H1 (cell line): ENCODE measurements at regions not wholly inside any gene's neighbourhood (a gene's known extent, or its start where the extent isn't known, plus 50 kb on each side); places are given as distances from the start of the nearest gene placed in this dataset.

Source experiments
- CTCF ChIA-PET: fragments of 300-600 bp; sonication (Branson Sonifier 250); formaldehyde crosslinking; loops from one replicate; lab custom pipeline; 2021; ENCODE audit not compliant: partially characterized antibody; lab: Charles Lee
- POLR2A ChIA-PET: fragments of 300-600 bp; sonication (Branson Sonifier 250); formaldehyde crosslinking; loops from one replicate; lab custom pipeline; 2021; ENCODE audit warnings: inconsistent platforms; ENCODE audit not compliant: partially characterized antibody; lab: Charles Lee
- DNase-seq, 2 experiments: peaks; one replicate each; pipeline versions ENCODE4 v3.0.0 to v3.0.0-alpha.2; 2010 to 2022; ENCODE audit warnings: low spot score in 2 of 2, low read depth in 1 of 2, mixed read lengths in 1 of 2
- FAIRE-seq: peaks from 2 replicates; lab custom pipeline; 2011; peaks lifted over from hg19 to GRCh38; lab: Jason Lieb, UNC
- H2AFZ ChIP-seq: 2 replicates; pipeline ENCODE4 v1.8.1; 2012; ENCODE audit warnings: low read length, inconsistent platforms
- H2AK5ac ChIP-seq: 2 replicates; pipeline ENCODE4 v1.6.1; 2013; ENCODE audit warnings: low read depth, low read length
- H2BK120ac ChIP-seq: replicated peaks from 2 replicates; pipeline ENCODE3; 2013; ENCODE audit warnings: low read depth, low read length, inconsistent platforms
- H2BK12ac ChIP-seq: 2 replicates; pipeline ENCODE4 v1.6.1; 2013; ENCODE audit warnings: low read depth, low read length
- H2BK15ac ChIP-seq: 2 replicates; pipeline ENCODE4 v1.6.1; 2013; ENCODE audit warnings: low read length
- H2BK20ac ChIP-seq: 2 replicates; pipeline ENCODE4 v1.6.1; 2013; ENCODE audit warnings: low read length
- H2BK5ac ChIP-seq: 2 replicates; pipeline ENCODE4 v1.6.1; 2013; ENCODE audit warnings: low read depth, low read length
- H3K14ac ChIP-seq: 2 replicates; pipeline ENCODE4 v1.6.1; 2013; ENCODE audit warnings: inconsistent platforms; ENCODE audit not compliant: insufficient read length
- H3K18ac ChIP-seq: 2 replicates; pipeline ENCODE4 v1.6.1; 2013; ENCODE audit warnings: low read length; ENCODE audit errors: extremely low read depth
- H3K23ac ChIP-seq: 2 replicates; pipeline ENCODE4 v1.6.1; 2013; ENCODE audit warnings: inconsistent platforms; ENCODE audit not compliant: insufficient read length
- H3K23me2 ChIP-seq: 2 replicates; pipeline ENCODE4 v1.6.1; 2013; ENCODE audit warnings: low read depth, low read length
- H3K27ac ChIP-seq: 2 replicates; pipeline ENCODE4 v1.6.1; 2011; ENCODE audit warnings: low read depth, low read length, inconsistent platforms
- H3K27me3 ChIP-seq, 4 experiments: replicated peaks in 1 of 4; 1 replicate in 1 of 4; 2 replicates in 3 of 4; pipeline versions ENCODE4 v1.6.1 to v1.8.1; 2011 to 2013; ENCODE audit warnings: low read length in 3 of 4, mild to moderate bottlenecking in 3 of 4, inconsistent platforms in 2 of 4, mixed read lengths in 2 of 4, moderate library complexity in 1 of 4; ENCODE audit not compliant: control insufficient read depth in 3 of 4, insufficient read depth in 3 of 4; ENCODE audit errors: extremely low read depth in 1 of 4
- H3K36me3 ChIP-seq, 4 experiments: 2 replicates each; pipeline versions ENCODE4 v1.6.1 to v1.8.1; 2011 to 2013; ENCODE audit warnings: mild to moderate bottlenecking in 4 of 4, low read length in 3 of 4, moderate library complexity in 2 of 4, control low read depth in 1 of 4, inconsistent platforms in 1 of 4; ENCODE audit not compliant: insufficient read depth in 4 of 4, control insufficient read depth in 2 of 4
- H3K4ac ChIP-seq: replicated peaks from 2 replicates; pipeline ENCODE3; 2013; ENCODE audit warnings: low read length, low read depth, mixed read lengths, inconsistent platforms; ENCODE audit not compliant: insufficient read length
- H3K4me1 ChIP-seq, 4 experiments: replicated peaks in 1 of 4; 1 replicate in 1 of 4; 2 replicates in 3 of 4; pipeline versions ENCODE4 v1.6.1 to v1.8.1; 2011 to 2013; ENCODE audit warnings: low read length in 3 of 4, inconsistent platforms in 2 of 4, mixed read lengths in 1 of 4; ENCODE audit not compliant: insufficient read depth in 4 of 4, control insufficient read depth in 3 of 4
- H3K4me2 ChIP-seq, 2 experiments: 2 replicates each; pipeline versions ENCODE4 v1.6.1 to v1.8.1; 2011 to 2013; ENCODE audit warnings: low read depth in 2 of 2, low read length in 2 of 2, control low read depth in 1 of 2, inconsistent platforms in 1 of 2, mild to moderate bottlenecking in 1 of 2; ENCODE audit not compliant: insufficient read depth in 1 of 2
- H3K4me3 ChIP-seq, 4 experiments: fragments of 200-600, 300-600 bp in 1 of 4; sonication (generic), shearing (Covaris generic), sonication (Bioruptor Twin) in 1 of 4; 2 replicates each; pipeline versions ENCODE4 v1.5.1 to v1.8.1; 2011 to 2016; ENCODE audit warnings: low read length in 4 of 4, low read depth in 3 of 4, control low read depth in 2 of 4, inconsistent platforms in 2 of 4, mild to moderate bottlenecking in 2 of 4, mixed read lengths in 1 of 4, moderate library complexity in 1 of 4; ENCODE audit not compliant: insufficient read depth in 2 of 4; ENCODE audit errors: extremely low read depth in 1 of 4
- H3K56ac ChIP-seq: replicated peaks from 2 replicates; pipeline ENCODE3; 2013; ENCODE audit warnings: low read depth, mild to moderate bottlenecking, mixed read lengths, low read length, inconsistent platforms; ENCODE audit not compliant: insufficient read length
- H3K79me1 ChIP-seq: 2 replicates; pipeline ENCODE4 v1.6.1; 2013; ENCODE audit warnings: low read depth, low read length, control low read depth
- H3K79me2 ChIP-seq, 2 experiments: 2 replicates each; pipeline versions ENCODE4 v1.6.1 to v1.8.1; 2012 to 2013; ENCODE audit warnings: low read length in 2 of 2, mild to moderate bottlenecking in 2 of 2, inconsistent platforms in 1 of 2; ENCODE audit not compliant: insufficient read depth in 2 of 2, control insufficient read depth in 1 of 2
- H3K9ac ChIP-seq, 4 experiments: replicated peaks in 1 of 4; 1 replicate in 1 of 4; 2 replicates in 3 of 4; pipeline versions ENCODE4 v1.6.1 to v1.8.1; 2011 to 2013; ENCODE audit warnings: low read depth in 3 of 4, low read length in 3 of 4, control low read depth in 2 of 4, mild to moderate bottlenecking in 2 of 4, moderate library complexity in 2 of 4, inconsistent platforms in 1 of 4; ENCODE audit errors: extremely low read depth in 1 of 4
- H3K9me3 ChIP-seq, 2 experiments: 2 replicates each; pipeline versions ENCODE4 v1.6.1 to v1.8.1; 2012 to 2013; ENCODE audit warnings: mild to moderate bottlenecking in 2 of 2, moderate library complexity in 2 of 2, control low read depth in 1 of 2, inconsistent platforms in 1 of 2, low read depth in 1 of 2, low read length in 1 of 2, mixed read lengths in 1 of 2; ENCODE audit not compliant: insufficient read depth in 2 of 2
- H4K20me1 ChIP-seq, 2 experiments: replicated peaks in 1 of 2; 2 replicates each; pipeline versions ENCODE3 to v1.8.1; 2011 to 2013; ENCODE audit warnings: inconsistent platforms in 2 of 2, low read length in 2 of 2, mild to moderate bottlenecking in 1 of 2; ENCODE audit not compliant: insufficient read depth in 2 of 2, control insufficient read depth in 1 of 2
- H4K5ac ChIP-seq: 2 replicates; pipeline ENCODE4 v1.6.1; 2013; ENCODE audit warnings: low read length, low read depth, mixed read lengths, inconsistent platforms; ENCODE audit not compliant: insufficient read length
- H4K8ac ChIP-seq: 2 replicates; pipeline ENCODE4 v1.8.0; 2013; ENCODE audit warnings: mild to moderate bottlenecking, moderate library complexity, low read length, inconsistent platforms; ENCODE audit not compliant: insufficient read depth; ENCODE audit errors: extremely low read depth
- H4K91ac ChIP-seq: replicated peaks from 2 replicates; pipeline ENCODE3; 2013; ENCODE audit warnings: low read length, mixed read lengths, inconsistent platforms; ENCODE audit not compliant: insufficient read length
- ASH2L ChIP-seq: fragments of 200-600, 300-600 bp; sonication (generic); IDR thresholded peaks from one replicate; pipeline ENCODE4 v1.7.1; 2017; ENCODE audit warnings: low read length
- HDAC2 ChIP-seq, 2 experiments: fragments of 300-600 bp in 1 of 2; sonication (generic) in 1 of 2; IDR thresholded peaks; 2 replicates each; pipeline ENCODE4 v1.6.1; 2011 to 2012; ENCODE audit warnings: low read depth in 2 of 2, low read length in 2 of 2, mild to moderate bottlenecking in 2 of 2, moderate library complexity in 2 of 2, borderline replicate concordance in 1 of 2, inconsistent platforms in 1 of 2
- MAFK ChIP-seq: IDR thresholded peaks from 2 replicates; pipeline ENCODE4 v1.6.1; 2012; ENCODE audit warnings: low read depth, mild to moderate bottlenecking, improper control_type of control experiment, low read length
- ZNF274 ChIP-seq: IDR thresholded peaks from 2 replicates; pipeline ENCODE4 v1.7.0; 2012; ENCODE audit warnings: low read length, borderline replicate concordance; ENCODE audit errors: extremely low read depth
- WGBS, 2 experiments: shearing (Covaris generic) in 1 of 2; methylation state at CpG; one replicate each; pipeline versions ENCODE4 v1.1.6 to v1.1.7; 2013 to 2015; ENCODE audit warnings: low lambda C conversion rate in 2 of 2, mixed read lengths in 2 of 2, inconsistent platforms in 1 of 2, low coverage in 1 of 2, missing lambda C conversion rate in 1 of 2; ENCODE audit not compliant: insufficient replicate concordance in 2 of 2, insufficient coverage in 1 of 2, insufficient read length in 1 of 2; ENCODE audit errors: extremely low coverage in 1 of 2, missing lambda C conversion rate in 1 of 2; 5-methylcytosine and 5-hydroxymethylcytosine counted together
- TF ChIP-seq, protein P1 (sequence below), 3 experiments: IDR thresholded peaks; 1 replicate in 2 of 3; 2 replicates in 1 of 3; pipeline versions ENCODE4 v1.5.1 to v1.6.1; 2011; ENCODE audit warnings: low read length in 3 of 3, mild to moderate bottlenecking in 3 of 3, inconsistent platforms in 2 of 3, low read depth in 1 of 3, moderate library complexity in 1 of 3; ENCODE audit not compliant: insufficient read depth in 1 of 3; ENCODE audit errors: control extremely low read depth in 1 of 3

DNA sequence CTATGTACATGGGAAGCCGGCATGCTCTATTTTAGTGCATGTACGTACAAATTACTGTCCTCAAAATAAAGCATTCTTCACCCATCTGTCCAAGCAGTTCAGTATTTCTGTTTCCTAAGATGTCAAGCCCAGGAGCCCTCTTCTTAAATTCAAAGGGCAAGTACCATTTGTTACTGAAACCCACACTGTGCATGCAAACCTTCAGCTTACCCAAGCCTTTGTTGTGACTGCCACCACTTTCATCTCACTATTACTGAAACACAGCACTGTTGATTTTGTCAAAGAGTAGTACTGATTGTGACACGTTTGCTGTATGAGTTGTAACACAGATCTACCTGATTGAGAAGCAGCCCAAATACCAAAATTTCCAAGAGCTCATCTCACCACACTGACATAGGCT is 390.4 kb upstream of the IZUMO3 start:
- H4K91ac ChIP-seq = no peak overlapping the region
- DNase-seq = no peak
- no peak overlapping the region for H2BK20ac ChIP-seq
- no peak overlapping the region for H2BK120ac ChIP-seq
- CTCF ChIA-PET = no interaction called here
- peaks cover 0 to 11% (median 1%) of the 10 kb centered on the region in 4 experiments; a peak in 1 of 7 replicates for H3K4me1 ChIP-seq
- no peaks in the 10 kb centered on the region for H3K79me1 ChIP-seq
- H2AK5ac ChIP-seq = no peak overlapping the region
- H4K8ac ChIP-seq = no peak overlapping the region
- no peaks in the 10 kb centered on the region for H3K9me3 ChIP-seq
- no peak overlapping the region for H3K18ac ChIP-seq
- no peak overlapping the region for H3K9ac ChIP-seq
- no peak overlapping the region for H3K14ac ChIP-seq
- POLR2A ChIA-PET = no interaction called here
- H2AFZ ChIP-seq = peak overlapping the region; percentile 93; the same call in 1 of the 2 replicates
- H2BK12ac ChIP-seq = no peak overlapping the region
- H3K56ac ChIP-seq = no peak overlapping the region
- H3K27me3 ChIP-seq = no peaks in the 10 kb centered on the region
- H3K4me3 ChIP-seq = no peak overlapping the region
- H2BK5ac ChIP-seq = no peak overlapping the region
- H3K23ac ChIP-seq = no peak overlapping the region
- TF ChIP-seq, protein P1, sequence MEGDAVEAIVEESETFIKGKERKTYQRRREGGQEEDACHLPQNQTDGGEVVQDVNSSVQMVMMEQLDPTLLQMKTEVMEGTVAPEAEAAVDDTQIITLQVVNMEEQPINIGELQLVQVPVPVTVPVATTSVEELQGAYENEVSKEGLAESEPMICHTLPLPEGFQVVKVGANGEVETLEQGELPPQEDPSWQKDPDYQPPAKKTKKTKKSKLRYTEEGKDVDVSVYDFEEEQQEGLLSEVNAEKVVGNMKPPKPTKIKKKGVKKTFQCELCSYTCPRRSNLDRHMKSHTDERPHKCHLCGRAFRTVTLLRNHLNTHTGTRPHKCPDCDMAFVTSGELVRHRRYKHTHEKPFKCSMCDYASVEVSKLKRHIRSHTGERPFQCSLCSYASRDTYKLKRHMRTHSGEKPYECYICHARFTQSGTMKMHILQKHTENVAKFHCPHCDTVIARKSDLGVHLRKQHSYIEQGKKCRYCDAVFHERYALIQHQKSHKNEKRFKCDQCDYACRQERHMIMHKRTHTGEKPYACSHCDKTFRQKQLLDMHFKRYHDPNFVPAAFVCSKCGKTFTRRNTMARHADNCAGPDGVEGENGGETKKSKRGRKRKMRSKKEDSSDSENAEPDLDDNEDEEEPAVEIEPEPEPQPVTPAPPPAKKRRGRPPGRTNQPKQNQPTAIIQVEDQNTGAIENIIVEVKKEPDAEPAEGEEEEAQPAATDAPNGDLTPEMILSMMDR (IDR thresholded peaks at IDR 0.05; ENCODE audit: control extremely low read depth in 1 of 3, insufficient read depth in 1 of 3, low read depth in 1 of 3, low read length in 3 of 3) = no peak
- TF ChIP-seq HDAC2 (IDR thresholded peaks at IDR 0.05; ENCODE audit: borderline replicate concordance in 1 of 2, low read depth in 2 of 2, low read length in 2 of 2) (no peak), ZNF274 (no peak), MAFK (no peak), ASH2L (no peak)
- no peak overlapping the region for H2BK15ac ChIP-seq
- no peak for FAIRE-seq
- H3K79me2 ChIP-seq = no peaks in the 10 kb centered on the region
- H3K27ac ChIP-seq = no peak overlapping the region
- no peak overlapping the region for H4K5ac ChIP-seq
- H4K20me1 ChIP-seq = no peaks in the 10 kb centered on the region
- no peak overlapping the region for H3K4me2 ChIP-seq
- no peak overlapping the region for H3K4ac ChIP-seq
- H3K36me3 ChIP-seq = no peaks in the 10 kb centered on the region
- 92% methylated on average over 3 of the region's 3 CpGs; no CpG with 5 or more reads in 1 of the 2 experiments for WGBS, 2 experiments
- H3K23me2 ChIP-seq = no peaks in the 10 kb centered on the region
